ENCODE measurements at regions not wholly inside any gene's neighbourhood (a gene's known extent, or its start where the extent isn't known, plus 50 kb on each side); places are given as distances from the start of the nearest gene placed in this dataset.
"Not testable (repeated sequence)": the region's sequence is repeated elsewhere in the genome, so short reads cannot be mapped to it uniquely, and the experiment has no call there.

DNA sequence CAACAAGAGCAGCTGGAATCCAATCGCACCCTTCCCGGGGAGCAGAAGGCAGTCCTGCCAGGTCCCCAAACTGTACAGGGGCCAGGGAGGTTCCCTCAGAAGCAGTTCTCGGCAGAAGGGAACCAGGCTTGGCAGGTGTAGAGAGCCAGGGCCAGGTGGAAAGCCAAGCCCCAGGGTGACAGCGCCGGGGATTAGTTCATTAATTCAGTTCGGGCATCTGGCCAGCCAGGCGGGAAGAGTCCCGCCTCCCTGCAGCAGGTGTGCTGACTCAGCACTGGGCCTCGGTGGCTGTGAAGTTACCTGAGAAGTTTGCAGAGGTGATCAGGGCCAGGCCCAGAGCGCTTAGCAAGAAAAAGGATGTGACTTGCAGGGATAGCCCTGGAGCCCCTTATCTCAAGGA is 4060.0 kb upstream of the TPTE start:
- not testable (repeated sequence) for H3K4me1 ChIP-seq (ENCODE audit: control insufficient read depth in 5 of 5, insufficient read depth in 5 of 5, low read length in 5 of 5); H3K4me3 ChIP-seq (ENCODE audit: low read depth in 1 of 5, low read length in 5 of 5); H3K27ac ChIP-seq (ENCODE audit: low read depth, low read length); H3K9ac ChIP-seq (ENCODE audit: low read length in 5 of 5); H3K27me3 ChIP-seq (ENCODE audit: control insufficient read depth in 5 of 5, insufficient read depth in 4 of 5, low read length in 5 of 5); H3K36me3 ChIP-seq (ENCODE audit: control insufficient read depth in 5 of 5, insufficient read depth in 5 of 5, low read length in 5 of 5); H3K9me3 ChIP-seq (ENCODE audit: control insufficient read depth in 5 of 5, low read length in 5 of 5)

DNA sequence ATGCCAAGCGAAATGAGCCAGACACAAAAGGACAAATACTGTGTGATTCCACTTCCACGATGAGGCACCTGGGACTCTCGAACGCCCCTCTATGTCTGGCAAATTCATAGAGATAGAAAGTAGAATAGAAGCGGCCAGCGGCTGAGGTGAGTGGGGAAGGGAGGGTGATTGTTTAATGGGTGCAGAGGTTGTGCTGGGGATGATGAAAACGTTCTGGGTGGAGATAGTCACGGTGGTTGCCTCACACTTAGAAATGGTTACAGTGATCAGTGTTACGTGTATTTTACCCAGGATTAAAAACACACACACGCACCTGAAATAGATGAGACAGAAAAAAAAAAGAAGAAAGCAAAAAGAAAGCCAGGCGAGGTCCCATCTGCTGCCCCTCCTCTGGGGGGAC is 4057.0 kb upstream of the TPTE start:
- not testable (repeated sequence) for H3K27ac ChIP-seq (ENCODE audit: low read depth, low read length); H3K9me3 ChIP-seq (ENCODE audit: control insufficient read depth in 5 of 5, low read length in 5 of 5); H3K36me3 ChIP-seq (ENCODE audit: control insufficient read depth in 5 of 5, insufficient read depth in 5 of 5, low read length in 5 of 5); H3K4me1 ChIP-seq (ENCODE audit: control insufficient read depth in 5 of 5, insufficient read depth in 5 of 5, low read length in 5 of 5); H3K4me3 ChIP-seq (ENCODE audit: low read depth in 1 of 5, low read length in 5 of 5); H3K9ac ChIP-seq (ENCODE audit: low read length in 5 of 5); H3K27me3 ChIP-seq (ENCODE audit: control insufficient read depth in 5 of 5, insufficient read depth in 4 of 5, low read length in 5 of 5)

DNA sequence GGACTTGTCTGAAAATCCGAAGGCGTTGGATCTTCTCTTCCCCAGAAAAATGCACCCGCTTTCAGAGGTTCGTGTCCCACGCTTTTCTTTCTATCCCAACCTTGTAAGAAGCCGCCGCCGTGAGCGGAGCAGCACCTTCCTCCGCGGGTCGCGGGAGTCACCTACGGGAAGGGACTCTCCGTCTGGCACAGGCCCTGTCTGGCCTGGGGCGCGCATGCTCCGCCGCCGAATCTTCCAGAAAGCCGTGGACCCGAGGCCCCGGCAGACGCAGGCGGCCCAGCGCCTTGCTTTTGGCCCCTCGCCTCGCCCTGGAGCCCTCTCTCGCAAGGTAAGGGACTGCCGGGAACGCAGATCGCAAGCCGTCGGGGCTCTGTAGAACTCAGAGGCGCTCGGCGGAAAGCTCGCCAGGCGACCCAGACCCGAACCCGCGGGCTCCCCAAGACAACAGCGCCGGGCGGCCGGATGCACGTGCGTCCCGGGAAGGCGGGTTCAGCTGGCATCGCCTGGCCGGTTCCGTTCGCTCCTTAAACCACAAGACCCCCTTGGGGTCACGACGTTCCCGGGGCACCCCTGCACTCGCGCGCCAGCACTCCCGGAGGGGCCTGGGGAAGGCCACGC is 4055.2 kb upstream of the TPTE start:
- not testable (repeated sequence) for H3K9me3 ChIP-seq (ENCODE audit: control insufficient read depth in 5 of 5, low read length in 5 of 5); H3K4me3 ChIP-seq (ENCODE audit: low read depth in 1 of 5, low read length in 5 of 5); H3K27me3 ChIP-seq (ENCODE audit: control insufficient read depth in 5 of 5, insufficient read depth in 4 of 5, low read length in 5 of 5); H3K36me3 ChIP-seq (ENCODE audit: control insufficient read depth in 5 of 5, insufficient read depth in 5 of 5, low read length in 5 of 5); H3K27ac ChIP-seq (ENCODE audit: low read depth, low read length); H3K4me1 ChIP-seq (ENCODE audit: control insufficient read depth in 5 of 5, insufficient read depth in 5 of 5, low read length in 5 of 5); H3K9ac ChIP-seq (ENCODE audit: low read length in 5 of 5)

DNA sequence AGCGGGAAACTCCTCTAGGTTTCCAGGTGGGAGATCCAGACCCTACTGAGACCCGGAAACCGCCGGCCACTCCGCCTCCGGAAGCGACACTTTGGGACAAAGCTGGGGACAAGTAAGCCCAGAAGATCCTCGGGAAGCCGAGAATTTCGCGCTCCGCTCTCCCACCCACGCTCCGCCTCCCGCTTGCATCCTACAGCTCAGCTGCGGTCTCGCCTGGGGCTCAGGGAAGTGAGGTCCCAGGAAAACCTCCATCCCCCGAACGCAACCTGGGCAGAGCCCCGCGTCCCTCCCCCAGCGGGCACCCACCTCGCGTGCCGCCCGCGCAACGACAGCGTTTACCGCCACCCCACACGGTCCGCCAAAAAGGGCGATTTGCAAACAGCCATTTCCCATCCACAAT is 4054.7 kb upstream of the TPTE start:
- H3K4me3 ChIP-seq (ENCODE audit: low read depth in 1 of 5, low read length in 5 of 5); H3K27ac ChIP-seq (ENCODE audit: low read depth, low read length); H3K9ac ChIP-seq (ENCODE audit: low read length in 5 of 5); H3K4me1 ChIP-seq (ENCODE audit: control insufficient read depth in 5 of 5, insufficient read depth in 5 of 5, low read length in 5 of 5); H3K9me3 ChIP-seq (ENCODE audit: control insufficient read depth in 5 of 5, low read length in 5 of 5); H3K27me3 ChIP-seq (ENCODE audit: control insufficient read depth in 5 of 5, insufficient read depth in 4 of 5, low read length in 5 of 5); H3K36me3 ChIP-seq (ENCODE audit: control insufficient read depth in 5 of 5, insufficient read depth in 5 of 5, low read length in 5 of 5): not testable (repeated sequence)

DNA sequence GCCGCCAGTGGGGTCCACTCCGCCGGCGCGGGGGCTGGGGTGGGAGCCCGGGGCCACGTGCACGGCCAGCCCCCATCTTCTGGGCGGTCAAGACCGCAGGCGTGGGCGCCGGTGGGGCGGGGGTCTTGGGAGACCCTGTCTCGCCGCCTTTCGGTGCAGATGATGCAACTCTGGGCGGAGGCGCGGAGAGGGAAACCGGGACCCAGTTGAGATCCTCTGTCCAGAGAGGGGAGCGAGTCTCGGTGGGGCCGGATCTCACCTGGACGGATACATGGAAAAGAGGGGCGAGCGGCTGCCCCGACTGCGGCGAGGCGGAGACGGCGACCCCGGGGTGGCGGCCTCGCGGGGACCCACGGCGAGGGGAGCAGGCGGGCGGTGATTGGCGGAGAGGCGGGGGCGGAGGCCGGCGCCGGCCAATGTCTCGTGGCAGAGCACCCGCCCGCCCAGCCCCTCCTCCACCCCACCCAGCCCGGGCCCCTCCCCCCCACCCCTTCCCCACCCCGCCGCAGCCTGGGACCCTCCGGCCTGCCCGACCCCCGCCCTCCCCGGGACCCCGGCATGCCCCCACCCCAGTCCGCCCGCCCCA is 4054.1 kb upstream of the TPTE start:
- not testable (repeated sequence) for H3K9me3 ChIP-seq (ENCODE audit: control insufficient read depth in 5 of 5, low read length in 5 of 5); H3K4me1 ChIP-seq (ENCODE audit: control insufficient read depth in 5 of 5, insufficient read depth in 5 of 5, low read length in 5 of 5); H3K4me3 ChIP-seq (ENCODE audit: low read depth in 1 of 5, low read length in 5 of 5); H3K9ac ChIP-seq (ENCODE audit: low read length in 5 of 5); H3K36me3 ChIP-seq (ENCODE audit: control insufficient read depth in 5 of 5, insufficient read depth in 5 of 5, low read length in 5 of 5); H3K27ac ChIP-seq (ENCODE audit: low read depth, low read length); H3K27me3 ChIP-seq (ENCODE audit: control insufficient read depth in 5 of 5, insufficient read depth in 4 of 5, low read length in 5 of 5)

DNA sequence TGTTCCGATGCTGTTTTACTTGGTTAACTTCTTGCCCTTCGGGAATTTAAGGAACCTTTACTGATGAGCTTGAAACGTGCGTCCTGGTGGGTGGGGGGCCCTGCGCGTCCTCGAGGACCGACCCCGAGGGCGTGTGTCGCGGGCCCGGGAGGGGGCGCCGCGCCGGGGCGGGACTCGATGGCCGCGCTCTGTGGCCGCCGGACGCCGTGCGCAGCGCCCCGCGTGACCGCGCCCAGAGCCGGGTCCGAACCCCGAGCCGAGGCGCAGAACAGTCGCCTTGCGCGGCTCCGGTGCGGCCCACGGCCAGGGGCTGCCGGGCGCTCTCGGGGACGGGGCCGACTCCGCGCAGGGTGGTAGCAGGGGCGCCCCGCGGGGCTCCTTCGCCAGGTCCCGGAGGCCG is 4053.5 kb upstream of the TPTE start:
- H3K36me3 ChIP-seq (ENCODE audit: control insufficient read depth in 5 of 5, insufficient read depth in 5 of 5, low read length in 5 of 5); H3K27me3 ChIP-seq (ENCODE audit: control insufficient read depth in 5 of 5, insufficient read depth in 4 of 5, low read length in 5 of 5); H3K4me1 ChIP-seq (ENCODE audit: control insufficient read depth in 5 of 5, insufficient read depth in 5 of 5, low read length in 5 of 5); H3K27ac ChIP-seq (ENCODE audit: low read depth, low read length); H3K9me3 ChIP-seq (ENCODE audit: control insufficient read depth in 5 of 5, low read length in 5 of 5); H3K4me3 ChIP-seq (ENCODE audit: low read depth in 1 of 5, low read length in 5 of 5); H3K9ac ChIP-seq (ENCODE audit: low read length in 5 of 5): not testable (repeated sequence)

DNA sequence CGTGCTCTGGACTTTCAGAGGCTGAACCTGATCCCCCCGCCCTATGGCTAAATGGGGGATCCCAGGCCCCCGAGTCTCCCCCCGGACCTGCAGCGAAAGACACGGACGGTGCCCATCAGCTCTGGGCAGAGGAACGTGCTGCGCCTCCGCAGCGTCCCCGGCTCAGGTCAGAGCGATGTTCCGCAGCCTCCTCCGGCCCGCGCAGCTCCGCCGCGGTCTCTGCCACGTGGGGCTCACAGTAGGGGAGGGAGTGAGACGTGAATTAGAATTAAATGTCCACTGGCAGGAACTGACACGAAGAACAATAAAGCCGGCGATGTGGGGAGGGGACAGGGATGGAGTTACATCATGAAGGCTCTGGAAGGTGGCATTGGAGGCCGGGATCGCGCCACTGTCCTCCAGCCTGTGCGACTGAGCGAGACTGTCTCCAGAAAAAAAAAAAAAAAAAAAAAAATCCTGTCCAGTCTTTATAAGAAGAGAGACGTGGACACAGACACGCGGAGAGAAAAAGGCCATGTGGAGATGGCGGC is 4053.0 kb upstream of the TPTE start:
- not testable (repeated sequence) for H3K9me3 ChIP-seq (ENCODE audit: control insufficient read depth in 5 of 5, low read length in 5 of 5)

DNA sequence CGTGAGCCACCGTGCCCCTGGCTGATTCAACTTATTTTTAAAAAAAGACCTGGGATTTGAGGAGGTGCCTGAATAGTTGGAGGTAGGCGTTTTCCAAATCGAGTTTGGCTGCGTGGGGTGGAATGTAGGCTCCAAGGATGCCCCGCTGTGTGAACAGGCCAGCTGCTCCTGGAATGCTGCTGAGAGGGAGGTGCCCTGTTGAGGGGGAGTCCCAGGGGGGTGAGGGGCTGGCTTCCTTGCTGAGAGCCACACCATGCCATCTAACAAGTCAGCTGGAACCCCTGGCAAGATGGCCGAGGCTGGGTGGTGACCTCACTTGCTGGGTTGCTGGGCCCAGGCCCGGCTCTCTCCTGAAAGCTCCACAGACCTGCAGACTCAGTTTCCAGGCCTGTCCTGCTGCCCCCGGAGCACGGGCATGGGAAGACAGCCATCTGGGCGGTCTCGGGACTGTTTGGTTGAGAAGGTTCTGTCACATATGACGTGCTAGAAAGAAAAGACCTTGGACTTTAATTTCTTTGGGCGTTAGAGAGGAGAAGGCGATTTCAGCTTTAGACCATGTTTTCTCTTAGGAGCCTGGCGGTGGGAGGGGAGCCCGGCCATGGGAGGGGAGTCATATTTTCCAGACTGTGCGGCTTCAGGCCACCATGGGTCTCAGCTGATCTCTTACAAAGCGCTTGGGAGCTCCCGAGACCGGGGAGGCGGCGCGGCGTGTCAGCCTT is 4047.0 kb upstream of the TPTE start:
- H3K4me1 ChIP-seq (ENCODE audit: control insufficient read depth in 5 of 5, insufficient read depth in 5 of 5, low read length in 5 of 5); H3K9ac ChIP-seq (ENCODE audit: low read length in 5 of 5); H3K9me3 ChIP-seq (ENCODE audit: control insufficient read depth in 5 of 5, low read length in 5 of 5); H3K27me3 ChIP-seq (ENCODE audit: control insufficient read depth in 5 of 5, insufficient read depth in 4 of 5, low read length in 5 of 5); H3K36me3 ChIP-seq (ENCODE audit: control insufficient read depth in 5 of 5, insufficient read depth in 5 of 5, low read length in 5 of 5); H3K27ac ChIP-seq (ENCODE audit: low read depth, low read length); H3K4me3 ChIP-seq (ENCODE audit: low read depth in 1 of 5, low read length in 5 of 5): not testable (repeated sequence)

More for the DNA sequence above, 4053.0 kb upstream of the TPTE start:
- not testable (repeated sequence) for H3K27ac ChIP-seq (ENCODE audit: low read depth, low read length); H3K4me3 ChIP-seq (ENCODE audit: low read depth in 1 of 5, low read length in 5 of 5); H3K27me3 ChIP-seq (ENCODE audit: control insufficient read depth in 5 of 5, insufficient read depth in 4 of 5, low read length in 5 of 5); H3K36me3 ChIP-seq (ENCODE audit: control insufficient read depth in 5 of 5, insufficient read depth in 5 of 5, low read length in 5 of 5); H3K9ac ChIP-seq (ENCODE audit: low read length in 5 of 5); H3K4me1 ChIP-seq (ENCODE audit: control insufficient read depth in 5 of 5, insufficient read depth in 5 of 5, low read length in 5 of 5)

DNA sequence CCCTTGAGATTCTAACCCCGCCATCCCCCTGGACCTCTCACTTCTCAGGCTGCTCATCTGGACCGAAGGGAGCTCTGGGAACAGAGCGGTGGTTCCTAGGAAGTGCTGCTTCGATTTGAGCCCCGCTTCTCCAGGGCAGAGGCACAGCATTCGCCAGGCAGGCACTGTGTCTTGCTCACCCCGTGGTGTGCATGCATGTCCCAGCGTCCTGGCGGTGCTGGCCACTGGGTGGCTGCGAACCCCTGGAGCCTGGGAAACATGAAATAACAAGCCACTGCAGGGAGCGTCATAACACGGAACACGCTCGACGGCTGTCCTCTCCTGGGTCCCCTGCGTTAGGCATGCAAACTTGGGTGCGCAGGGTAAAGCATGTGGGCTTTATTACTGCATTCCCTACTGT is 4040.3 kb upstream of the TPTE start:
- not testable (repeated sequence) for H3K4me3 ChIP-seq (ENCODE audit: low read depth in 1 of 5, low read length in 5 of 5); H3K9me3 ChIP-seq (ENCODE audit: control insufficient read depth in 5 of 5, low read length in 5 of 5); H3K4me1 ChIP-seq (ENCODE audit: control insufficient read depth in 5 of 5, insufficient read depth in 5 of 5, low read length in 5 of 5); H3K36me3 ChIP-seq (ENCODE audit: control insufficient read depth in 5 of 5, insufficient read depth in 5 of 5, low read length in 5 of 5); H3K9ac ChIP-seq (ENCODE audit: low read length in 5 of 5); H3K27ac ChIP-seq (ENCODE audit: low read depth, low read length); H3K27me3 ChIP-seq (ENCODE audit: control insufficient read depth in 5 of 5, insufficient read depth in 4 of 5, low read length in 5 of 5)

DNA sequence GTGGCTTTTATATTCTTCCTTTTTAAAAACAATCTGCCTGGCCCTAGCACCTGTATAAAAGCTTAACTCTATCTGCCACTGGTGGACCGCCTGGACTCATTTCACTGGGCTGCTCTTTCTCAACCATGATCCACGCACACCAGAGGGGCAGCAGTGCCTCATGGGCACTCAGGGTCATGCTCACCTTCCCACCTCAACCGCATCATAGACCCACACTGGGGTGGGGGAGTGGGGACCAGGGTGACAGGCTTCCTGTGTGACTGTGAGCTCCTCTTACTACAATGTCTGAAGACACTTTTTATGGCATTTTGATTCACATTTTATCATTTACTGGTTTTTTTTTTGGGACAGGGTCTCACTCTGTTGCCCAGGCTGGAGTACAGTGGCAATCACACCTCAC is 4038.8 kb upstream of the TPTE start:
- H3K4me3 ChIP-seq (ENCODE audit: low read depth in 1 of 5, low read length in 5 of 5); H3K9me3 ChIP-seq (ENCODE audit: control insufficient read depth in 5 of 5, low read length in 5 of 5); H3K27me3 ChIP-seq (ENCODE audit: control insufficient read depth in 5 of 5, insufficient read depth in 4 of 5, low read length in 5 of 5); H3K9ac ChIP-seq (ENCODE audit: low read length in 5 of 5); H3K36me3 ChIP-seq (ENCODE audit: control insufficient read depth in 5 of 5, insufficient read depth in 5 of 5, low read length in 5 of 5); H3K4me1 ChIP-seq (ENCODE audit: control insufficient read depth in 5 of 5, insufficient read depth in 5 of 5, low read length in 5 of 5); H3K27ac ChIP-seq (ENCODE audit: low read depth, low read length): not testable (repeated sequence)

Data from subcutaneous abdominal adipose tissue (tissue), 5 donors.